Activated CD4-positive, alpha-beta memory T cell treated with anti-CD3 and anti-CD28 coated beads for 36 hours (primary cell): ENCODE measurements at regions not wholly inside any gene's neighbourhood (a gene's known extent, or its start where the extent isn't known, plus 50 kb on each side); places are given as distances from the start of the nearest gene placed in this dataset.
"Not testable (repeated sequence)": the region's sequence is repeated elsewhere in the genome, so short reads cannot be mapped to it uniquely, and the experiment has no call there.

Experiments
- CTCF ChIA-PET: fragments of 350-600 bp; sonication (Branson Sonifier 250); formaldehyde crosslinking; loops from one replicate; lab custom pipeline; 2021; ENCODE audit warnings: antibody characterized with exemption, inconsistent platforms; lab: Charles Lee
- POLR2A ChIA-PET: fragments of 350-600 bp; sonication (Branson Sonifier 250); formaldehyde crosslinking; loops from one replicate; lab custom pipeline; 2021; ENCODE audit warnings: antibody characterized with exemption; lab: Charles Lee
- DNase-seq: peaks from one replicate; pipeline ENCODE4 v3.0.0-alpha.2; 2020
- H3K27ac Mint-ChIP-seq: one replicate; pipeline ENCODE4 v1.8.0; 2021; ENCODE audit warnings: mixed read lengths
- H3K27me3 Mint-ChIP-seq: one replicate; pipeline ENCODE4 v1.8.0; 2021; ENCODE audit warnings: mixed read lengths
- H3K36me3 Mint-ChIP-seq: one replicate; pipeline ENCODE4 v1.8.0; 2021; ENCODE audit warnings: mixed read lengths
- H3K4me1 Mint-ChIP-seq: one replicate; pipeline ENCODE4 v1.8.0; 2021; ENCODE audit warnings: low read depth, mixed read lengths
- H3K4me3 Mint-ChIP-seq: one replicate; pipeline ENCODE4 v1.8.0; 2021; ENCODE audit warnings: mild to moderate bottlenecking, mixed read lengths
- H3K9me3 Mint-ChIP-seq: one replicate; pipeline ENCODE4 v1.8.0; 2021; ENCODE audit warnings: mixed read lengths
- intact Hi-C: fragments of 100-400 bp; cut with micrococcal nuclease; formaldehyde crosslinking; loops from one replicate; pipeline ENCODE4 v1.15.1; 2023

DNA sequence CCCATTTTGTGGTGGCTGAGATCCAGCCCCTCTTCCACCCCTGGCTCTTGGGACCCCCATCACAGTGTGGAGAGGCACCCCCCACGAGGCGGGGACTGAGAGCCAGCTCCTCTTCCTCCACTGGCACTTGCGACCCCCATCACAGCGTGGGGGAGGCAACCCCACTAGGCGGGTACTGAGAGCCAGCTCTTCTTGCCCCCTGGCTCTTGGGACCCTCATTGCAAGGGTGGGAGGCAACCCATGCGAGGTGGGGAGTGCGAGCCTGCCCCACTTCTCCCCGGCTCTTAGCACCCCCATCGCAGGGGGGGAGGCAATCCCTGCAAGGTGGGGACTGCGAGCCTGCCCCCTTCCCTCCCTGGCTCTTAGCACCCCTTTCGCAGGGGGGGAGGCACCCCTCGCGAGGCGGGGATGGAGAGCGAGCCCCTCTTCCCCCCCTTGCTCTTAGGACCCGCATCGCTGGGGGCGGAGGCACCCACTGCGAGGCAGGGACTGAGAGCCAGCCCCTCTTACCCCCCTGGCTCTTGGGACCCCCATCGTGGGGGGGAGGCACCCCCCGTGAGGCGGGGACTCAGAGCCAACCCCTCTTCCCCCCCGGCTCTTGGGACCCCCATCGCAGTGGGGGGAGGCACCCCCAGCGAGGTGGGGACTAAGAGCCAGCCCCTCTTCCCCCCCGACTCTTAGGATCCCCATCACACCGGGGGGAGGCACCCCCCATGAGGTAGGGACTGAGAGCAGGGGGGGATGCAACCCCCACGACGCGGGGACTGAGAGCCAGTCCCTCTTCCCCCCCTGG, 364.6 kb upstream of the SPRY2 start:
- CTCF ChIA-PET: no interaction called here
- intact Hi-C loops: no loop called here

DNA sequence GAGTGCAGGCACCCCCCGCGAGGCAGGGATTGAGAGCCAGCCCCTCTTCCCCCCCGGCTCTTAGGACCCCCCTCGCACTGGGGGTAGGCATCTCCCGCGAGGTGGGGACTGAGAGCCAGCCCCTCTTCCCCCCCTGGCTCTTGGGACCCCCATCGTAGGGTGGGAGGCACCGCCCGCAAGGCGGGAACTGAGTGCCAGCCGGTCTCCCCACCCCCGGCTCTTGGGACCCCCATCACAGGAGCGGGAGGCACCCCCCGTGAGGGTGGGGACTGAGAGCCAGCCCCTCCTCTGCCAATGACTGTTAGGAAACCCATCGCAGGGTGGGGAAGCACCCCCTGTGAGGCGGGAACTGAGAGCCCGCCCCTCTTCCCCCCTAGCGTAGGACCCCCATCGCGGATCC, 363.4 kb upstream of the SPRY2 start:
- POLR2A ChIA-PET: no interaction called here
- Mint-ChIP-seq H3K4me1 (no peaks in the 10 kb centered on the region), H3K27ac (no peak overlapping the region), H3K27me3 (no peaks in the 10 kb centered on the region), H3K4me3 (no peak overlapping the region), H3K36me3 (no peaks in the 10 kb centered on the region), H3K9me3 (peaks cover 14% of the 10 kb centered on the region)
- intact Hi-C loops: no loop called here
- DNase-seq: no peak
- CTCF ChIA-PET: no interaction called here

More for the DNA sequence above, 364.6 kb upstream of the SPRY2 start:
- POLR2A ChIA-PET: no interaction called here
- no peaks in the 10 kb centered on the region for H3K27me3 Mint-ChIP-seq
- no peaks in the 10 kb centered on the region for H3K36me3 Mint-ChIP-seq
- DNase-seq: no peak
- H3K4me1 Mint-ChIP-seq: no peaks in the 10 kb centered on the region
- no peak overlapping the region for H3K4me3 Mint-ChIP-seq
- H3K9me3 Mint-ChIP-seq: peaks cover 14% of the 10 kb centered on the region
- H3K27ac Mint-ChIP-seq: no peak overlapping the region

- no peak for DNase-seq
- Mint-ChIP-seq H3K27ac (no peak overlapping the region), H3K4me3 (no peak overlapping the region), H3K4me1 (no peaks in the 10 kb centered on the region), H3K36me3 (no peaks in the 10 kb centered on the region), H3K9me3 (peaks cover 13% of the 10 kb centered on the region), H3K27me3 (no peaks in the 10 kb centered on the region)
- CTCF ChIA-PET: no interaction called here
- intact Hi-C loops: no loop called here
- POLR2A ChIA-PET: no interaction called here
Observed at GRCh38 chr13:80695841-80696240, 354.9 kb upstream of the SPRY2 start.

DNA sequence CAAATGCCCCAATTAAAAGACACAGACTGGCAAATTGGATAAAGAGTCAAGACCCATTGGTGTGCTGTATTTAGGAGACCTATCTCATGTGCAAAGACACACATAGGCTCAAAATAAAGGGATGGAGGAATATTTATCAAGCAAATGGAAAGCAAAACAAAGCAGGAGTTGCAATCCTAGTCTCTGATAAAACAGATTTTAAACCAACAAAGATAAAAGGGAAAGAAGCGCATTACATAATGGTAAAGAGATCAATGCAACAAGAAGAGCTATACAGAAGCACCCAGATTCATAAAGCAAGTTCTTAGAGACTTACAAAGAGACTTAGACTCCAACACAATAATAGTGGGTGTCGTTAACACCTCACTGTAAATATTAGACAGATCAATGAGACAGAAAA, 350.9 kb upstream of the SPRY2 start:
- H3K27ac Mint-ChIP-seq, H3K36me3 Mint-ChIP-seq, POLR2A ChIA-PET, H3K4me1 Mint-ChIP-seq, DNase-seq, intact Hi-C loops, CTCF ChIA-PET, H3K27me3 Mint-ChIP-seq, H3K4me3 Mint-ChIP-seq: not testable (repeated sequence)
- H3K9me3 Mint-ChIP-seq: peaks cover 12% of the 10 kb centered on the region

GRCh38 chr13:80690208-80690607, 349.3 kb upstream of the SPRY2 start:
- ChIA-PET CTCF (no interaction called here), POLR2A (no interaction called here)
- Mint-ChIP-seq H3K4me1 (no peaks in the 10 kb centered on the region), H3K27ac (no peak overlapping the region), H3K27me3 (no peaks in the 10 kb centered on the region), H3K4me3 (no peak overlapping the region), H3K36me3 (no peaks in the 10 kb centered on the region), H3K9me3 (peaks cover 12% of the 10 kb centered on the region)
- no peak for DNase-seq
- intact Hi-C loops: no loop called here

- H3K36me3 Mint-ChIP-seq: no peaks in the 10 kb centered on the region
- intact Hi-C loops: no loop called here
- no peak overlapping the region for H3K4me3 Mint-ChIP-seq
- ChIA-PET CTCF (no interaction called here), POLR2A (no interaction called here)
- no peaks in the 10 kb centered on the region for H3K4me1 Mint-ChIP-seq
- H3K27me3 Mint-ChIP-seq: no peaks in the 10 kb centered on the region
- no peak for DNase-seq
- no peak overlapping the region for H3K27ac Mint-ChIP-seq
- H3K9me3 Mint-ChIP-seq: peaks cover 12% of the 10 kb centered on the region
Observed at GRCh38 chr13:80688593-80688992, 347.7 kb upstream of the SPRY2 start.

GRCh38 chr13:80685942-80686341, 345.0 kb upstream of the SPRY2 start:
- H3K27ac Mint-ChIP-seq: no peak overlapping the region
- no peaks in the 10 kb centered on the region for H3K36me3 Mint-ChIP-seq
- no peak overlapping the region for H3K4me3 Mint-ChIP-seq
- ChIA-PET POLR2A (no interaction called here), CTCF (no interaction called here)
- DNase-seq: no peak
- no peaks in the 10 kb centered on the region for H3K27me3 Mint-ChIP-seq
- H3K9me3 Mint-ChIP-seq: peaks cover 2% of the 10 kb centered on the region
- intact Hi-C loops: no loop called here
- no peaks in the 10 kb centered on the region for H3K4me1 Mint-ChIP-seq

- POLR2A ChIA-PET: no interaction called here
- Mint-ChIP-seq H3K4me1 (no peaks in the 10 kb centered on the region), H3K27me3 (no peaks in the 10 kb centered on the region), H3K27ac (no peak overlapping the region), H3K9me3 (no peaks in the 10 kb centered on the region), H3K4me3 (no peak overlapping the region), H3K36me3 (no peaks in the 10 kb centered on the region)
- CTCF ChIA-PET: no interaction called here
- DNase-seq: no peak
- intact Hi-C loops: no loop called here
Observed at GRCh38 chr13:80684217-80684991, 343.5 kb upstream of the SPRY2 start.

GRCh38 chr13:80680786-80681366, 339.9 kb upstream of the SPRY2 start:
- H3K27me3 Mint-ChIP-seq: no peaks in the 10 kb centered on the region
- DNase-seq: no peak
- peaks cover 11% of the 10 kb centered on the region for H3K9me3 Mint-ChIP-seq
- POLR2A ChIA-PET: no interaction called here
- intact Hi-C loops: no loop called here
- H3K27ac Mint-ChIP-seq: no peak overlapping the region
- CTCF ChIA-PET: no interaction called here
- H3K36me3 Mint-ChIP-seq: no peaks in the 10 kb centered on the region
- no peak overlapping the region for H3K4me3 Mint-ChIP-seq
- H3K4me1 Mint-ChIP-seq: no peaks in the 10 kb centered on the region

DNA sequence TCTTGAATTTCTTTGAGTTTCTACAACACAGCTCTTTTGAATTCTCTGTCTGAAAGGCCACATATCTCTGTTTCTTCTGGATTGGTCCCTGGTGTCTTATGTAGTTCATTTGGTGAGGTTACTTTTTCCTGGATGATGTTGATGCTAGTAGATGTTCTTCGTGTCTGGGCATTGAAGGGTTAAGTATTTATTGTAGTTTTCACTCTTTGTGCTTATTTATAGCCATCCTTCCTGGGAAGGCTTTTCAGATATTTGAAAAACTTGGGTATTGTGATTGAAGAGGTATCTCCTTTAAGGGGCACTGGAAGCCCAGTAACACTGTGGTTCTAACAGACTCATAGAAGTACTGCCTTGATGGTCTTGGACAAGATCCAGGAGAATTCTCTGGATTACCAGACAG, 338.5 kb upstream of the SPRY2 start:
- H3K4me3 Mint-ChIP-seq: no peak overlapping the region
- no peaks in the 10 kb centered on the region for H3K36me3 Mint-ChIP-seq
- intact Hi-C loops: no loop called here
- peaks cover 15% of the 10 kb centered on the region for H3K9me3 Mint-ChIP-seq
- H3K27ac Mint-ChIP-seq: no peak overlapping the region
- no peak for DNase-seq
- no peaks in the 10 kb centered on the region for H3K27me3 Mint-ChIP-seq
- POLR2A ChIA-PET: no interaction called here
- CTCF ChIA-PET: no interaction called here
- H3K4me1 Mint-ChIP-seq: no peaks in the 10 kb centered on the region

DNA sequence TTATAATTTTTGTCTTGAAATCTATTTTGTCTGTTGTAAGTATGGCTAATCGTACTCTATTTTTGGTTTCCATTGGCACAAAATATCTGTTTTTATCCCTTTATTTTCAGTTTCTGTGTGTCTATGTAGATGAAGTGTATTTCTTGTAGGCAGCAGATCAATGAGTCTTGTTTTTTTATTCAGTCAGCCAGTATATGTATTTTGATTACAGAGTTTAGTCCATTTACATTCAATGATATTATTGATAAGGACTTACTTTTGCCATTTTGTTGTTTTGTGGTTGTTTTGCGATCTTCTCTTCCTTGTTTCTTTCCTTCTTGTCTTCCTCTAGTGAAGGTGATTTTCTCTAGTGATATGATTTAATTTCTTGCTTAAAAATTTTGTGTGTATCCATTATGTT, 336.3 kb upstream of the SPRY2 start:
- H3K36me3 Mint-ChIP-seq: no peaks in the 10 kb centered on the region
- intact Hi-C loops: no loop called here
- H3K27me3 Mint-ChIP-seq: no peaks in the 10 kb centered on the region
- DNase-seq: no peak
- no peak overlapping the region for H3K27ac Mint-ChIP-seq
- H3K9me3 Mint-ChIP-seq: peaks cover 28% of the 10 kb centered on the region
- H3K4me1 Mint-ChIP-seq: no peaks in the 10 kb centered on the region
- ChIA-PET POLR2A (no interaction called here), CTCF (no interaction called here)
- H3K4me3 Mint-ChIP-seq: no peak overlapping the region

GRCh38 chr13:80675442-80675841, 334.5 kb upstream of the SPRY2 start:
- intact Hi-C loops, H3K36me3 Mint-ChIP-seq: not testable (repeated sequence)

More at GRCh38 chr13:80675442-80675841, 334.5 kb upstream of the SPRY2 start:
- POLR2A ChIA-PET, H3K27ac Mint-ChIP-seq, H3K4me3 Mint-ChIP-seq, H3K27me3 Mint-ChIP-seq, CTCF ChIA-PET, H3K4me1 Mint-ChIP-seq, DNase-seq: not testable (repeated sequence)
- peaks cover 32% of the 10 kb centered on the region for H3K9me3 Mint-ChIP-seq
